ENCODE measurements at regions not wholly inside any gene's neighbourhood (a gene's known extent, or its start where the extent isn't known, plus 50 kb on each side); places are given as distances from the start of the nearest gene placed in this dataset.

GRCh38 chr10:53412651-53413050 lies 640.1 kb upstream of the MBL2 start:
- TF ChIP-seq EZH2 (IDR thresholded peaks at IDR 0.05; ENCODE audit: borderline replicate concordance, insufficient read depth, low read depth, low read length, poor library complexity, severe bottlenecking) (no peak), CTCF (IDR thresholded peaks at IDR 0.05) (no peak)

Data from B cell (primary cell).